ENCODE measurements at regions not wholly inside any gene's neighbourhood (a gene's known extent, or its start where the extent isn't known, plus 50 kb on each side); places are given as distances from the start of the nearest gene placed in this dataset.

DNA sequence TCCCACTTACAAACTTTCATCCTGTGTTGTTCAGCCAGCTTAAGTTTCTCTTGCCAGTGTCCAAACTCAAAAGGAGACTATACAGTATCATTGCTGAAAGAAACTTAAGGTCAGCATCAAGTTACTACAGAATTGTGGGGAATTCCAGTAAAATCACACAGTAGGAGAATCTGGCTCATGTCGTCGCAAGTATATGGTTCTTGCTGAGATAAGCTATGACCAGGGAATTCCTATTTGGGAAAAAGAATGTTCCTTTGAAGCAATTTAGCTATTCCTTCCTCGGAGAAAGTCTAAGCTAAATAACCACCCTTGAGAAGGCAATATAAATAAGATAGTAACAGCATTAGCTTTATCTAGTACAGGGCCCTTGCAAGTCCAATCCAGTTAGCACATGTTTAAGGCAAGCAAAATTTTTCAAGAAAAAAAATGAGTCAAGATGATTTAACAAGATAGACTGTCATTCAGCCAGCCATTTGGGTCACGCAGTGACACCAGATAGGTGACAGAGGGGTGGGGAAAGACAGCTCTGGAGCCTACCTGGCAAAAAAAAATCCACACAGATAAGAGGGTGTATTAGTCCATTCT, 78.2 kb upstream of the THBS1 start:
- ATAC-seq, result no peak
- TF ChIP-seq, protein P1, sequence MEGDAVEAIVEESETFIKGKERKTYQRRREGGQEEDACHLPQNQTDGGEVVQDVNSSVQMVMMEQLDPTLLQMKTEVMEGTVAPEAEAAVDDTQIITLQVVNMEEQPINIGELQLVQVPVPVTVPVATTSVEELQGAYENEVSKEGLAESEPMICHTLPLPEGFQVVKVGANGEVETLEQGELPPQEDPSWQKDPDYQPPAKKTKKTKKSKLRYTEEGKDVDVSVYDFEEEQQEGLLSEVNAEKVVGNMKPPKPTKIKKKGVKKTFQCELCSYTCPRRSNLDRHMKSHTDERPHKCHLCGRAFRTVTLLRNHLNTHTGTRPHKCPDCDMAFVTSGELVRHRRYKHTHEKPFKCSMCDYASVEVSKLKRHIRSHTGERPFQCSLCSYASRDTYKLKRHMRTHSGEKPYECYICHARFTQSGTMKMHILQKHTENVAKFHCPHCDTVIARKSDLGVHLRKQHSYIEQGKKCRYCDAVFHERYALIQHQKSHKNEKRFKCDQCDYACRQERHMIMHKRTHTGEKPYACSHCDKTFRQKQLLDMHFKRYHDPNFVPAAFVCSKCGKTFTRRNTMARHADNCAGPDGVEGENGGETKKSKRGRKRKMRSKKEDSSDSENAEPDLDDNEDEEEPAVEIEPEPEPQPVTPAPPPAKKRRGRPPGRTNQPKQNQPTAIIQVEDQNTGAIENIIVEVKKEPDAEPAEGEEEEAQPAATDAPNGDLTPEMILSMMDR (IDR thresholded peaks at IDR 0.05), result no peak
- TF ChIP-seq POLR2AphosphoS5 (IDR thresholded peaks at IDR 0.05; ENCODE audit: low read depth, low read length) (no peak), SIN3A (IDR thresholded peaks at IDR 0.05; ENCODE audit: borderline replicate concordance, insufficient read depth, low read depth, low read length) (no peak), TCF7L2 (IDR thresholded peaks at IDR 0.05; ENCODE audit: low read depth, low read length) (no peak)
- TF ChIP-seq, protein P2, sequence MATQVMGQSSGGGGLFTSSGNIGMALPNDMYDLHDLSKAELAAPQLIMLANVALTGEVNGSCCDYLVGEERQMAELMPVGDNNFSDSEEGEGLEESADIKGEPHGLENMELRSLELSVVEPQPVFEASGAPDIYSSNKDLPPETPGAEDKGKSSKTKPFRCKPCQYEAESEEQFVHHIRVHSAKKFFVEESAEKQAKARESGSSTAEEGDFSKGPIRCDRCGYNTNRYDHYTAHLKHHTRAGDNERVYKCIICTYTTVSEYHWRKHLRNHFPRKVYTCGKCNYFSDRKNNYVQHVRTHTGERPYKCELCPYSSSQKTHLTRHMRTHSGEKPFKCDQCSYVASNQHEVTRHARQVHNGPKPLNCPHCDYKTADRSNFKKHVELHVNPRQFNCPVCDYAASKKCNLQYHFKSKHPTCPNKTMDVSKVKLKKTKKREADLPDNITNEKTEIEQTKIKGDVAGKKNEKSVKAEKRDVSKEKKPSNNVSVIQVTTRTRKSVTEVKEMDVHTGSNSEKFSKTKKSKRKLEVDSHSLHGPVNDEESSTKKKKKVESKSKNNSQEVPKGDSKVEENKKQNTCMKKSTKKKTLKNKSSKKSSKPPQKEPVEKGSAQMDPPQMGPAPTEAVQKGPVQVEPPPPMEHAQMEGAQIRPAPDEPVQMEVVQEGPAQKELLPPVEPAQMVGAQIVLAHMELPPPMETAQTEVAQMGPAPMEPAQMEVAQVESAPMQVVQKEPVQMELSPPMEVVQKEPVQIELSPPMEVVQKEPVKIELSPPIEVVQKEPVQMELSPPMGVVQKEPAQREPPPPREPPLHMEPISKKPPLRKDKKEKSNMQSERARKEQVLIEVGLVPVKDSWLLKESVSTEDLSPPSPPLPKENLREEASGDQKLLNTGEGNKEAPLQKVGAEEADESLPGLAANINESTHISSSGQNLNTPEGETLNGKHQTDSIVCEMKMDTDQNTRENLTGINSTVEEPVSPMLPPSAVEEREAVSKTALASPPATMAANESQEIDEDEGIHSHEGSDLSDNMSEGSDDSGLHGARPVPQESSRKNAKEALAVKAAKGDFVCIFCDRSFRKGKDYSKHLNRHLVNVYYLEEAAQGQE (IDR thresholded peaks at IDR 0.05; ENCODE audit: insufficient read depth in 1 of 2, low read depth in 2 of 2, low read length in 1 of 2), result no peak
- no peaks in the 10 kb centered on the region for H3K27me3 ChIP-seq (ENCODE audit: control insufficient read depth, insufficient read depth, low read length)
- H3K9me3 ChIP-seq (ENCODE audit: control insufficient read depth, insufficient read depth, low read depth, low read length), result no peaks in the 10 kb centered on the region
- in situ Hi-C loops (cut with HindIII; ENCODE audit: low pct_unique_long_range_greater_than_20kb, low sequenced_read_pairs), result no loop called here
- H3K4me3 ChIP-seq (ENCODE audit: low read depth in 2 of 2, low read length in 2 of 2), result no peak overlapping the region
- no peak overlapping the region for H3K27ac ChIP-seq (ENCODE audit: low read length)
- H3K36me3 ChIP-seq (ENCODE audit: control insufficient read depth, insufficient read depth, low read length), result no peaks in the 10 kb centered on the region
- BruUV-seq (replicated peaks), result no TSS peak
- DNase-seq (ENCODE audit: low read depth, low spot score), result no peak
- CTCF ChIA-PET, result no interaction called here
- H3K4me1 ChIP-seq (ENCODE audit: control insufficient read depth, insufficient read depth, low read length), result no peaks in the 10 kb centered on the region
- intact Hi-C loops (cut with micrococcal nuclease; ENCODE audit: unreplicated experiment), result no loop called here
- POLR2A ChIA-PET, result no interaction called here

DNA sequence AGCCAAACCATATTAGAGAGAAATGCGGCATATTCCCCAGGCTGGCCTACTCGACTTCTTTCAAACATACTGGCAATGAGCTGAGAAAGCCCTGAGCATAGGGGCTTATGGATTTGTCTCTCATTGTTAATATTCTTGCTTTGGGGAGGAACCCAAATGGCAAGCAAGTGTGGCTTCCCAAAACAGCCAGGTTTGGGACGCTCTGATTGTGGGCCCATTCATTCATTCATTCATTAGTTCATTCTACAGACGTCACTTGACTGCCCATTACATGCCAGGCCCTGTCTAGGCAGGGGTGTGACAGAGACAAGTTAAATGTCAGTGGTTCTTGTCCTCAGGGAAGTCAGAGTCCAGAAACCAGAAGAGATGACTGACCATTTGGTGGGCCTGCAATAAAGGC, 77.4 kb upstream of the THBS1 start:
- ChIA-PET CTCF (no interaction called here), POLR2A (no interaction called here)
- TF ChIP-seq POLR2AphosphoS5 (IDR thresholded peaks at IDR 0.05; ENCODE audit: low read depth, low read length) (no peak), TCF7L2 (IDR thresholded peaks at IDR 0.05; ENCODE audit: low read depth, low read length) (no peak), SIN3A (IDR thresholded peaks at IDR 0.05; ENCODE audit: borderline replicate concordance, insufficient read depth, low read depth, low read length) (no peak)
- TF ChIP-seq, protein P2 (IDR thresholded peaks at IDR 0.05; ENCODE audit: insufficient read depth in 1 of 2, low read depth in 2 of 2, low read length in 1 of 2), result no peak
- TF ChIP-seq, protein P1 (IDR thresholded peaks at IDR 0.05), result no peak
- Histone ChIP-seq H3K9me3 (ENCODE audit: control insufficient read depth, insufficient read depth, low read depth, low read length) (no peaks in the 10 kb centered on the region), H3K36me3 (ENCODE audit: control insufficient read depth, insufficient read depth, low read length) (no peaks in the 10 kb centered on the region), H3K27ac (ENCODE audit: low read length) (no peak overlapping the region), H3K4me1 (ENCODE audit: control insufficient read depth, insufficient read depth, low read length) (no peaks in the 10 kb centered on the region), H3K4me3 (ENCODE audit: low read depth in 2 of 2, low read length in 2 of 2) (no peak overlapping the region), H3K27me3 (ENCODE audit: control insufficient read depth, insufficient read depth, low read length) (no peaks in the 10 kb centered on the region)
- DNase-seq (ENCODE audit: low read depth, low spot score), result no peak
- ATAC-seq, result no peak
- no TSS peak for BruUV-seq (replicated peaks)
- in situ Hi-C loops (cut with HindIII; ENCODE audit: low pct_unique_long_range_greater_than_20kb, low sequenced_read_pairs) (no loop called here), intact Hi-C loops (cut with micrococcal nuclease; ENCODE audit: unreplicated experiment) (no loop called here)

Data from Panc1 (cell line).